K562 (cell line): ENCODE measurements at regions not wholly inside any gene's neighbourhood (a gene's known extent, or its start where the extent isn't known, plus 50 kb on each side); places are given as distances from the start of the nearest gene placed in this dataset.

ENCODE experiments used
- ATAC-seq: fragments of 200-7000 bp; cut with Tn5 transposase; 3 replicates; pipeline ENCODE4 v1.9.1; 2020; ENCODE audit warnings: moderate library complexity
- BruUV-seq: library from RNA; stranded (reverse); fragments of 400-500 nt; replicated peaks from 2 replicates; lab custom pipeline; 2021; lab: Mats Ljungman, UMichigan
- CTCF ChIA-PET: fragments of 300-600 bp; formaldehyde crosslinking; extraction: SDS; loops from one replicate; lab custom pipeline; 2021; ENCODE audit warnings: low intra/inter-chr PET ratio; lab: Yijun Ruan, JAX
- POLR2A ChIA-PET: fragments of 300-600, 350-650 bp; sonication (Branson Sonifier 250); formaldehyde crosslinking; extraction: SDS; loops from one replicate; lab custom pipeline; 2021; ENCODE audit warnings: antibody characterized with exemption, inconsistent platforms; lab: Yijun Ruan, JAX
- DNase-seq, 4 experiments: peaks; one replicate each; pipeline versions ENCODE4 v3.0.0 to v3.0.0-alpha.2; 2011 to 2018; ENCODE audit warnings: low spot score in 3 of 4, mixed read lengths in 3 of 4; ENCODE audit errors: extremely low read depth in 1 of 4
- FAIRE-seq: peaks from 2 replicates; lab custom pipeline; 2011; peaks lifted over from hg19 to GRCh38; lab: Jason Lieb, UNC
- H2AFZ ChIP-seq: 2 replicates; pipeline ENCODE4 v1.6.0; 2011; ENCODE audit warnings: low read depth, low read length, control low read depth, inconsistent platforms
- H3K27ac ChIP-seq: fragments of 200-600 bp; 3 replicates; pipeline ENCODE4 v1.8.0; 2011; ENCODE audit warnings: low read depth, mild to moderate bottlenecking, control low read depth, inconsistent platforms, low read length, moderate library complexity, mixed read lengths; ENCODE audit errors: extremely low read depth
- H3K27me3 ChIP-seq, 2 experiments: fragments of 300-600 bp in 1 of 2; 2 replicates in 1 of 2; 3 replicates in 1 of 2; pipeline versions ENCODE4 v1.6.0 to v1.8.0; 2011; ENCODE audit warnings: inconsistent platforms in 2 of 2, low read length in 2 of 2, mild to moderate bottlenecking in 1 of 2, mixed read lengths in 1 of 2, moderate library complexity in 1 of 2; ENCODE audit not compliant: control insufficient read depth in 2 of 2, insufficient read depth in 2 of 2
- H3K36me3 ChIP-seq: fragments of 300-600 bp; 3 replicates; pipeline ENCODE4 v1.8.0; 2011; ENCODE audit warnings: mild to moderate bottlenecking, low read length, inconsistent platforms; ENCODE audit not compliant: control insufficient read depth, insufficient read depth
- H3K4me1 ChIP-seq, 2 experiments: fragments of 200-600 bp in 1 of 2; replicated peaks in 1 of 2; 2 replicates in 1 of 2; 3 replicates in 1 of 2; pipeline versions ENCODE4 v1.5.1 to v1.8.0; 2011; ENCODE audit warnings: inconsistent platforms in 2 of 2, low read length in 2 of 2, mild to moderate bottlenecking in 1 of 2, mixed read lengths in 1 of 2, moderate library complexity in 1 of 2; ENCODE audit not compliant: control insufficient read depth in 2 of 2, insufficient read depth in 2 of 2
- H3K4me2 ChIP-seq: 2 replicates; pipeline ENCODE4 v1.6.1; 2011; ENCODE audit warnings: low read length, control low read depth, inconsistent platforms, mixed read lengths; ENCODE audit not compliant: insufficient read depth
- H3K4me3 ChIP-seq: fragments of 200-600 bp; sonication (generic), shearing (Covaris generic); 2 replicates; pipeline ENCODE4 v1.5.1; 2016; ENCODE audit warnings: control low read depth, inconsistent platforms
- H3K79me2 ChIP-seq: fragments of 200-600 bp; 3 replicates; pipeline ENCODE4 v1.8.0; 2011; ENCODE audit warnings: low read length, inconsistent platforms; ENCODE audit not compliant: control insufficient read depth, insufficient read depth
- H3K9ac ChIP-seq, 2 experiments: 2 replicates each; pipeline versions ENCODE4 v1.6.0 to v1.6.1; 2011; ENCODE audit warnings: low read depth in 2 of 2, low read length in 2 of 2, control low read depth in 1 of 2, inconsistent platforms in 1 of 2, mild to moderate bottlenecking in 1 of 2, mixed read lengths in 1 of 2; ENCODE audit not compliant: insufficient read depth in 1 of 2
- H3K9me1 ChIP-seq: one replicate; pipeline ENCODE4 v1.6.0; 2011; ENCODE audit warnings: inconsistent platforms, mild to moderate bottlenecking, low read length, moderate library complexity; ENCODE audit not compliant: control insufficient read depth, insufficient read depth
- H3K9me3 ChIP-seq: replicated peaks from 2 replicates; pipeline ENCODE4 v1.5.1; 2011; ENCODE audit warnings: low read depth, low read length, inconsistent platforms; ENCODE audit not compliant: control insufficient read depth, insufficient read depth
- H4K20me1 ChIP-seq: replicated peaks from 2 replicates; pipeline ENCODE4 v1.6.1; 2011; ENCODE audit warnings: low read length, inconsistent platforms, mixed read lengths; ENCODE audit not compliant: control insufficient read depth, insufficient read depth
- EWSR1 ChIP-seq: fragments of 450-650 bp; IDR thresholded peaks from 2 replicates; pipeline ENCODE4 v1.6.1; 2018; ENCODE audit warnings: borderline replicate concordance, mild to moderate bottlenecking, low read depth, moderate library complexity; ENCODE audit not compliant: partially characterized antibody
- KLF13 ChIP-seq: fragments of 450-650 bp; IDR thresholded peaks from 2 replicates; pipeline ENCODE4 v1.6.1; 2016; ENCODE audit warnings: missing genetic modification characterization, low read depth, mild to moderate bottlenecking, missing compliant biosample characterization, moderate library complexity, borderline replicate concordance
- MBD2 ChIP-seq: sonication (generic); IDR thresholded peaks from 2 replicates; pipeline ENCODE4 v1.6.1; 2016; ENCODE audit warnings: low read depth, borderline replicate concordance
- MECOM ChIP-seq: fragments of 250-450 bp; sonication (Bioruptor Pico); IDR thresholded peaks from 2 replicates; pipeline ENCODE4 v1.8.0; 2022; ENCODE audit warnings: inconsistent platforms
- MTA3 ChIP-seq: fragments of 450-650 bp; formaldehyde crosslinking; IDR thresholded peaks from 2 replicates; pipeline ENCODE4 v1.6.1; 2017; ENCODE audit warnings: mild to moderate bottlenecking, borderline replicate concordance
- MTF1 ChIP-seq: fragments of 250-450 bp; sonication (Bioruptor Pico); IDR thresholded peaks from 2 replicates; pipeline ENCODE4 v1.9.0; 2021; ENCODE audit warnings: moderate library complexity, mild to moderate bottlenecking, inconsistent platforms, borderline replicate concordance
- NR1H2 ChIP-seq: sonication (generic); formaldehyde crosslinking; IDR thresholded peaks from 2 replicates; pipeline ENCODE4 v1.4.0; 2020; ENCODE audit warnings: mild to moderate bottlenecking, missing genetic modification reagents
- RAD21 ChIP-seq, 2 experiments: fragments of 250-450 bp in 1 of 2; fragments of 450-650 bp in 1 of 2; sonication (Bioruptor Pico) in 1 of 2; formaldehyde crosslinking in 1 of 2; IDR thresholded peaks in 1 of 2; conservative IDR thresholded peaks in 1 of 2; 2 replicates each; pipeline versions ENCODE4 v1.4.0 to v1.8.0; 2020 to 2022; ENCODE audit warnings: mild to moderate bottlenecking in 2 of 2, moderate library complexity in 1 of 2
- ZNF778 ChIP-seq: fragments of 450-650 bp; formaldehyde crosslinking; IDR thresholded peaks from 2 replicates; pipeline ENCODE4 v1.4.0; 2020; ENCODE audit warnings: mild to moderate bottlenecking, moderate library complexity
- WGBS: fragments of 100-300 bp; shearing (Covaris generic); methylation state at CpG from one replicate; pipeline ENCODE4 v1.1.6; 2016; ENCODE audit warnings: low coverage, mixed read lengths; ENCODE audit not compliant: insufficient coverage; ENCODE audit errors: missing lambda C conversion rate; 5-methylcytosine and 5-hydroxymethylcytosine counted together
- in situ Hi-C: fragments of 300-500 bp; cut with MboI; formaldehyde crosslinking; loops from 4 replicates; pipeline ENCODE4 v1.15.0; 2018; ENCODE audit warnings: inconsistent platforms, mixed read lengths
- intact Hi-C: fragments of 100-400 bp; cut with micrococcal nuclease; formaldehyde crosslinking; loops from 2 replicates; pipeline ENCODE4 v1.14.2; 2022
- TF ChIP-seq, protein P1 (sequence below): fragments of 450-650 bp; IDR thresholded peaks from 2 replicates; pipeline ENCODE4 v1.6.1; 2016; ENCODE audit warnings: low read depth, mild to moderate bottlenecking, moderate library complexity
- TF ChIP-seq, protein P2 (sequence below): fragments of 250-450 bp; sonication (Bioruptor Pico); IDR thresholded peaks from 2 replicates; pipeline ENCODE4 v1.6.1; 2021; ENCODE audit warnings: mild to moderate bottlenecking

DNA sequence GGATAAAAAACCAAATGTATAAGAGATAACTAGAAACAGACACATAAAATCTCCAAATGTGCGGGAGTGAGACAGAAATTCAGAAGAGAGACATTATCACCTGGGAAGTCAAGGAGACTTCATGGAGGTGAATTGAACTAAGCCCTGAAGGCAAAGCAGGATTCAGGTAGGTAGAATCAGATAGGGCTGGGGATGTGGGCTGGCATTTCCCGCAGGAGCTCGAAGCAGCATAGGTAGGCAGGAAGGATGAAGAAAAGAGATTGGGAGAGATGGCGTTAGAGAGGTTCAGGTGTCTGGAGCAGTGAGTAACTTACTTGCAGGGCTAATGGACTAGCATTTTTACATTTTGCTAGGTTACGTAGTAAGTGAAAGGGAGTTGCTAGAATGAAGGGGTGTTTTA lies 58.2 kb upstream of the NRP1 start:
- no peak for FAIRE-seq

More for the DNA sequence above, 58.2 kb upstream of the NRP1 start:
- H3K9me3 ChIP-seq = no peaks in the 10 kb centered on the region
- H3K79me2 ChIP-seq = no peaks in the 10 kb centered on the region
- no peak for ATAC-seq
- intact Hi-C loops (no loop called here), in situ Hi-C loops (no loop called here)
- no peak overlapping the region for H3K4me2 ChIP-seq
- CTCF ChIA-PET = no interaction called here
- POLR2A ChIA-PET = no interaction called here
- H3K9ac ChIP-seq = no peak overlapping the region
- no peak overlapping the region for H3K27ac ChIP-seq
- no peaks in the 10 kb centered on the region for H3K36me3 ChIP-seq
- BruUV-seq = no TSS peak
- H3K27me3 ChIP-seq = no peaks in the 10 kb centered on the region
- H3K4me1 ChIP-seq = no peaks in the 10 kb centered on the region
- H3K4me3 ChIP-seq = no peak overlapping the region
- no peak for TF ChIP-seq MTA3
- TF ChIP-seq, protein P1, sequence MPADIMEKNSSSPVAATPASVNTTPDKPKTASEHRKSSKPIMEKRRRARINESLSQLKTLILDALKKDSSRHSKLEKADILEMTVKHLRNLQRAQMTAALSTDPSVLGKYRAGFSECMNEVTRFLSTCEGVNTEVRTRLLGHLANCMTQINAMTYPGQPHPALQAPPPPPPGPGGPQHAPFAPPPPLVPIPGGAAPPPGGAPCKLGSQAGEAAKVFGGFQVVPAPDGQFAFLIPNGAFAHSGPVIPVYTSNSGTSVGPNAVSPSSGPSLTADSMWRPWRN = no peak
- TF ChIP-seq MTF1 = no peak
- no peak for TF ChIP-seq MBD2
- no peak for TF ChIP-seq RAD21 (CRISPR knock-in tag; conservative IDR thresholded peaks at IDR 0.05 in 1 of 2, IDR thresholded peaks at IDR 0.05 in 1 of 2)
- TF ChIP-seq ZNF778 (CRISPR knock-in tag) = no peak
- no peak for TF ChIP-seq KLF13 (tag)
- TF ChIP-seq EWSR1 = no peak
- TF ChIP-seq MECOM = no peak
- TF ChIP-seq, protein P2, sequence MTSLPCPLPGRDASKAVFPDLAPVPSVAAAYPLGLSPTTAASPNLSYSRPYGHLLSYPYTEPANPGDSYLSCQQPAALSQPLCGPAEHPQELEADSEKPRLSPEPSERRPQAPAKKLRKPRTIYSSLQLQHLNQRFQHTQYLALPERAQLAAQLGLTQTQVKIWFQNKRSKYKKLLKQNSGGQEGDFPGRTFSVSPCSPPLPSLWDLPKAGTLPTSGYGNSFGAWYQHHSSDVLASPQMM = no peak
- no peak for TF ChIP-seq NR1H2
- no peak overlapping the region for H2AFZ ChIP-seq
- no peaks in the 10 kb centered on the region for H4K20me1 ChIP-seq
- no peaks in the 10 kb centered on the region for H3K9me1 ChIP-seq
- WGBS = 0% methylated on average over 5 of the region's 5 CpGs
- DNase-seq = no peak
